Keratinocyte (primary cell): ENCODE measurements at regions not wholly inside any gene's neighbourhood (a gene's known extent, or its start where the extent isn't known, plus 50 kb on each side); places are given as distances from the start of the nearest gene placed in this dataset.

Experiments
- CTCF ChIP-seq, 3 experiments: IDR thresholded peaks in 1 of 3; conservative IDR thresholded peaks in 1 of 3; optimal IDR thresholded peaks in 1 of 3; 2 replicates in 2 of 3; 3 replicates in 1 of 3; pipeline versions ENCODE3 to v1.5.1; 2011; ENCODE audit warnings: low read length in 3 of 3, mild to moderate bottlenecking in 3 of 3, moderate library complexity in 2 of 3, control low read depth in 1 of 3, inconsistent platforms in 1 of 3; ENCODE audit not compliant: insufficient read depth in 2 of 3; ENCODE audit errors: extremely low read depth in 1 of 3
- EZH2 ChIP-seq: IDR thresholded peaks from one replicate; pipeline ENCODE4 v1.6.1; 2012; ENCODE audit warnings: inconsistent platforms, mild to moderate bottlenecking, low read length, moderate library complexity

GRCh38 chr10:23723796-23724195, 284.9 kb downstream of the OTUD1 start:
- TF ChIP-seq CTCF (optimal IDR thresholded peaks at IDR 0.05 in 1 of 3, IDR thresholded peaks at IDR 0.05 in 1 of 3, conservative IDR thresholded peaks at IDR 0.05 in 1 of 3; ENCODE audit: extremely low read depth in 1 of 3, insufficient read depth in 2 of 3, low read length in 3 of 3) = no peak
- TF ChIP-seq EZH2 = no peak
